ENCODE measurements at regions not wholly inside any gene's neighbourhood (a gene's known extent, or its start where the extent isn't known, plus 50 kb on each side); places are given as distances from the start of the nearest gene placed in this dataset.

DNA sequence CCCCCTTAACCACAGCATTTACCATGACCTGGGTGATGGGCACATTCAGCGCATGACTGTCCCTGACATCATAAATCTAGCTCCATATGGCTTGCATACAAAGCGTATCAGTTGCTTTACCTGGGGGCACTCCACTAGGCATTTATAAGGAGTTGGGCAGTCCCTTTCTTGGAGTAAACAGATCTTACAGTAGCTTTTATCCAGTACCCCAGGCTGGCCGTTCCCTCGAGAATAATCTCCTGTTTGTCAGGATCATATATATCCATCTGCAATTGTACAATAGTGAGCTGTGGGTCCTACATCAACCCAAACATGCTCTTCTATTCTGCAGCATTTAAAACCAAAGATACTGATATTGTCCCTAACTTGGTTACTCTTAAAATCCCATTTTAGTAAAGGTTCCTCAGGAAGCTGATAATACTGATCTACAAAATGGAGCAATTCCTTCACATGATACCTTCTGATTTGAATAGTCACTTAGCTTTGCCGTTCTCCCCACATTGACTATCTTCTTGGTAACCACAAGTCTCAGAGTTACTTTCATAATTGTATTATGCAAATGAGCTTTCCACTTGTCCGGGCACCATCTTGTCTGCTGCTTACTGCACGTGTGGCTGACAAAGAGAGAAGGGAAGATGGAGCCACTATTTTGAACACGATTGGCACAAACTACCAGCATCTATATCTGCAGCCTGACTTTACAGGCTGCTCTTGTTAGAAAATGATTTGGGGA is 205.0 kb downstream of the CWF19L2 start:
- Mint-ChIP-seq H3K4me1 (peaks cover 32% of the 10 kb centered on the region), H3K27me3 (ENCODE audit: low read depth) (no peaks in the 10 kb centered on the region), H3K4me3 (no peak overlapping the region), H3K9me3 (no peaks in the 10 kb centered on the region), H3K36me3 (no peaks in the 10 kb centered on the region), H3K27ac (no peak overlapping the region)
- no peak for DNase-seq (ENCODE audit: low spot score in 2 of 2, unreplicated experiment in 2 of 2)
- TF ChIP-seq CTCF (IDR thresholded peaks at IDR 0.05; ENCODE audit: unreplicated experiment): no peak

DNA sequence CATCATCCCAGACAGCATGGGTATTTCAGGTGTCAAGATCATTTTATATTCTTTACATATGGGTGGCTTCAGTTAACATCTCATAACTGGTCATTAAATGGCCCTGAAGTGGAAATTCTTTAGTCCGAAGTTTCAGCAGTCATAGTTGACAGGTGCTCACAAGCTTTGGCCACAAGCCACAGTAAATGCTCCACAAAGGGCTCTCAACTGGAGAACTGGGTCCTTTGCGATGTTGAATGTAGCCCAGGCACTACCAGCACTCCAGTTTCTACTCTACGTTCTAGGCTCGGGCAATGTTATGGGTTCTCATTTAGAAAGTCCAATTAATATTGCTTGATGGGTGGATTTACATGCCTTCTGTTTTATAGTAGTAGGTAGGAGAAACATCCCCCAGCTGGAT is 206.3 kb downstream of the CWF19L2 start:
- Mint-ChIP-seq H3K4me3 (no peak overlapping the region), H3K36me3 (no peaks in the 10 kb centered on the region), H3K9me3 (no peaks in the 10 kb centered on the region), H3K27ac (no peak overlapping the region), H3K27me3 (ENCODE audit: low read depth) (no peaks in the 10 kb centered on the region), H3K4me1 (peaks cover 34% of the 10 kb centered on the region)
- no peak for TF ChIP-seq CTCF (IDR thresholded peaks at IDR 0.05; ENCODE audit: unreplicated experiment)
- DNase-seq (ENCODE audit: low spot score in 2 of 2, unreplicated experiment in 2 of 2): no peak

DNA sequence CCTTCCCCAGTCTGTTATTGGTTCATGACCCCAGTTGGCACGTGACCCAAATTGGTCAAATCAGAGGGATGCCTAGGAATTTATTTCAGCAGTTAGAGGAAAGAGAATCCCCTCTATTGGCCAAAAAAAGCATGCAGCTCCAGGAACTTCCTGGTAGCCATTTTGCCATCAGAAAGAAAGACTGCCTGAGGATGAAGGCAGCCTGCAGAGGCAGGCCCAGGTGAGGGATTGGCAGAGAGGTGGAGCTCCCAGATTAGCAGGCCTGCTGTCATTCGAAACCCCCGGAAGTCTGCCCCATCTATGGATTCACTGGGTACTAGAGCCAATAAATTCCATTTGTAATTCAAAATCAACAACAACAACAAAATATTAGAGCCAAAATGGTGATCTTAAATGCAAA is 207.6 kb downstream of the CWF19L2 start:
- no peaks in the 10 kb centered on the region for H3K27me3 Mint-ChIP-seq (ENCODE audit: low read depth)
- no peaks in the 10 kb centered on the region for H3K36me3 Mint-ChIP-seq

GRCh38 chr11:107249054-107249453 is 208.6 kb downstream of the CWF19L2 start:
- peak overlapping the region; percentile 3 for H3K27ac Mint-ChIP-seq
- H3K4me1 Mint-ChIP-seq: peaks cover 36% of the 10 kb centered on the region
- no peaks in the 10 kb centered on the region for H3K36me3 Mint-ChIP-seq
- H3K4me3 Mint-ChIP-seq: no peak overlapping the region
- H3K9me3 Mint-ChIP-seq: no peaks in the 10 kb centered on the region
- H3K27me3 Mint-ChIP-seq (ENCODE audit: low read depth): no peaks in the 10 kb centered on the region
- DNase-seq (ENCODE audit: low spot score in 2 of 2, unreplicated experiment in 2 of 2): no peak
- TF ChIP-seq CTCF (IDR thresholded peaks at IDR 0.05; ENCODE audit: unreplicated experiment): no peak

More for the DNA sequence above, 207.6 kb downstream of the CWF19L2 start:
- TF ChIP-seq CTCF (IDR thresholded peaks at IDR 0.05; ENCODE audit: unreplicated experiment): no peak
- DNase-seq (ENCODE audit: low spot score in 2 of 2, unreplicated experiment in 2 of 2): no peak
- Mint-ChIP-seq H3K4me1 (peaks cover 40% of the 10 kb centered on the region), H3K9me3 (no peaks in the 10 kb centered on the region), H3K27ac (no peak overlapping the region), H3K4me3 (no peak overlapping the region)

DNA sequence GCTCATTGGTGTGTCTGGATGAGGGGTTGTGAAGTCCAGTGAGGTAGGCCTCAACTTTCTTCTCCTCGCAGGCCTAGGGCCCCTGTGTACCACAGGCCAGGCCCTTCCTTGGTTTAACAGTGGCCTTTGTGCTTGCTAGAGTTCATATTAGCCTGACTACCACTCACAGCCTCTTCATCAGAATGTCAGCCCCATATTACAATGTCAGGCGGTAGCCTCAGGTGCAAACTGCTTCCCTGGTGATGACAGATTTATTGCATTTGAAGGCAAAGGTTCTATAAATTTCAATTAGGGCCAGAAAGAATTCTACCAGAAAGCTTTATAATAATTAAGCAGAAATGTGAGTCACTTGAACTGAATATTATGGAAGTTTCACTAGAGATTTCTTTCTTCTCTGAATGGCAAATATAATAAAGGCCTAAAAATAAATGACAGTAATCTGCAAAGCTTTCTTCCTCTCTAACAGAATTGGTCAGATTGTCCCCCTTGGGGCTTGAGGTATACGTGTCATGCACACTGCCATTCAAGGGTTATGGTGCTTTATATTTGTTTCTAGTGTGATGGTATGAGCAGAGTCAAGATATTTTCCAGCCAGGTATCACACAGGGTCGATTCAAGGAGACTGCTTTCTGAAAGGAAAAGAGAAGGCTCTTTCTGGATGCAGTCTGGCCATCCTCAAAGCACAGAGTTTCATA is 210.3 kb downstream of the CWF19L2 start:
- DNase-seq (ENCODE audit: low spot score in 2 of 2, unreplicated experiment in 2 of 2): no peak
- no peaks in the 10 kb centered on the region for H3K9me3 Mint-ChIP-seq
- no peak for TF ChIP-seq CTCF (IDR thresholded peaks at IDR 0.05; ENCODE audit: unreplicated experiment)
- H3K27ac Mint-ChIP-seq: peak overlapping the region; percentile 68
- H3K36me3 Mint-ChIP-seq: no peaks in the 10 kb centered on the region
- H3K4me1 Mint-ChIP-seq: peaks cover 25% of the 10 kb centered on the region
- H3K4me3 Mint-ChIP-seq: no peak overlapping the region
- no peaks in the 10 kb centered on the region for H3K27me3 Mint-ChIP-seq (ENCODE audit: low read depth)

Data from mesothelial cell of epicardium (in vitro differentiated cells).